ENCODE measurements at regions not wholly inside any gene's neighbourhood (a gene's known extent, or its start where the extent isn't known, plus 50 kb on each side); places are given as distances from the start of the nearest gene placed in this dataset.

DNA sequence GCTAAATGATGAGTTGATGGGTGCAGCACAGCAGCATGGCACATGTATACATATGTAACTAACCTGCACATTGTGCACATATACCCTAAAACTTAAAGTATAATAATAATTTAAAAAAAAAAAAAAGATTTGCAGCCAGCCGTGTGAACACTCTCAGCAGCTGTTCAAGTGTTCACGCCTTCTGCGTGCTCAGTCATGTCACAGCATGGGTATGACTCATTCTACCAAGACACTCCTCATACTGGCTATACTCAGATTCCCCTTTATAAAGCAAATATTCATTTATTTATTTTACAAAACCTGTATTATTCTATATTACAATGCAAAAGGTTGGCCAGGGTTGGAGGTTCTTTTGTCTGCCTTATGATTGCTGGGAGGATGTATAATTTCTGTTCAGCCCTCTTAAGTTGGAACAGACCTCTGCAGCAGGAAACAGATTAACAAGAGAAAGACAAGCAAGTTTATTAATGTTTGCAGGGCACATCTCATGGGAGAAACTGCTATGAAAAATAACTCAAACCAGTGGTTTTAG is 1230.6 kb upstream of the CHAC2 start:
- H3K36me3 Mint-ChIP-seq (ENCODE audit: low read depth) = no peaks in the 10 kb centered on the region; the same call in 1 of the 2 replicates
- H3K4me3 Mint-ChIP-seq = no peak overlapping the region
- no peaks in the 10 kb centered on the region for H3K9me3 Mint-ChIP-seq
- no peak overlapping the region for H3K27ac Mint-ChIP-seq
- no peaks in the 10 kb centered on the region for H3K27me3 Mint-ChIP-seq (ENCODE audit: insufficient read depth)
- DNase-seq = no peak
- TF ChIP-seq, protein P1, sequence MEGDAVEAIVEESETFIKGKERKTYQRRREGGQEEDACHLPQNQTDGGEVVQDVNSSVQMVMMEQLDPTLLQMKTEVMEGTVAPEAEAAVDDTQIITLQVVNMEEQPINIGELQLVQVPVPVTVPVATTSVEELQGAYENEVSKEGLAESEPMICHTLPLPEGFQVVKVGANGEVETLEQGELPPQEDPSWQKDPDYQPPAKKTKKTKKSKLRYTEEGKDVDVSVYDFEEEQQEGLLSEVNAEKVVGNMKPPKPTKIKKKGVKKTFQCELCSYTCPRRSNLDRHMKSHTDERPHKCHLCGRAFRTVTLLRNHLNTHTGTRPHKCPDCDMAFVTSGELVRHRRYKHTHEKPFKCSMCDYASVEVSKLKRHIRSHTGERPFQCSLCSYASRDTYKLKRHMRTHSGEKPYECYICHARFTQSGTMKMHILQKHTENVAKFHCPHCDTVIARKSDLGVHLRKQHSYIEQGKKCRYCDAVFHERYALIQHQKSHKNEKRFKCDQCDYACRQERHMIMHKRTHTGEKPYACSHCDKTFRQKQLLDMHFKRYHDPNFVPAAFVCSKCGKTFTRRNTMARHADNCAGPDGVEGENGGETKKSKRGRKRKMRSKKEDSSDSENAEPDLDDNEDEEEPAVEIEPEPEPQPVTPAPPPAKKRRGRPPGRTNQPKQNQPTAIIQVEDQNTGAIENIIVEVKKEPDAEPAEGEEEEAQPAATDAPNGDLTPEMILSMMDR (IDR thresholded peaks at IDR 0.05) = no peak
- peaks cover 34% of the 10 kb centered on the region for H3K4me1 Mint-ChIP-seq (ENCODE audit: low read depth)

DNA sequence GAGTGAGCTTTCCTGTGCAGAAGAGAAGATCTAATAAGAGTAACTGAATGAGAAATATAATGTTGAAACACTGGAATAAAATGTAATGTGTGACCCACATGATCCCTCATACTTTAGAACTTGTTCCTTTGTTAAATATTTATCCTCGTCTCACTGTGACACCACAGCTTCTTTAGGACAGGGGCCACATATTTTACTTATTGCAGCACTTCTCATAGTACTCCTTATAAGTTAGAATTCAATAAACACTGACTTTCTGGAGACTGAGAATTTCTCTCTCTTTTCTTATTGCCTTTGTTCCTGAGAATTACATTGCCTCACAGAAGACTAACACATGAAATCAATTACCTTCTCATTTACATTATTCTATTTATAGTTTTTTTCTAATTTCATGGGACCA is 1234.6 kb upstream of the CHAC2 start:
- no peak overlapping the region for H3K27ac Mint-ChIP-seq
- H3K4me3 Mint-ChIP-seq = peak overlapping the region; percentile 77; the same call in 1 of the 2 replicates
- H3K4me1 Mint-ChIP-seq (ENCODE audit: low read depth) = peaks cover 20% of the 10 kb centered on the region
- H3K36me3 Mint-ChIP-seq (ENCODE audit: low read depth) = no peaks in the 10 kb centered on the region; the same call in 1 of the 2 replicates
- H3K27me3 Mint-ChIP-seq (ENCODE audit: insufficient read depth) = no peaks in the 10 kb centered on the region
- TF ChIP-seq, protein P1 (IDR thresholded peaks at IDR 0.05) = no peak
- H3K9me3 Mint-ChIP-seq = no peaks in the 10 kb centered on the region; the same call in 1 of the 2 replicates
- DNase-seq = no peak

DNA sequence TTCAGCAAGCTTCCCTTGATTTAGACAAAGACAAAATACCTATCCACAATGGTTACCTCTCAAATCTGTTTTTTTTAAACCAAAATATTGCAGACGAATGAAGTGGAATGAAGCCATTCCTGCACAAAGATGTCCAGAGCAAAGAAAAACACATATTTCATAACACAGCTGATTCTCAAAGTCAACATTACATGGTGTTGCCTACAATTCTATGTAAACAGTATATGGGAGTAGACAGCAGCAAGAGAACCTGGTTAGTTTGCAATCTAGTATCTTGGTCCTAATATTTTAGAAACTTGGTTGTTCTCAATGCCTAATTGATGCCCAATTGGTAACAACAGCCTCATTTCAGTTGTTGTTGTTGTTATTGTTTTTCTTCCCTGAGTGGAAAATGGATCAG is 1240.9 kb upstream of the CHAC2 start:
- Mint-ChIP-seq H3K4me3 (no peak overlapping the region), H3K4me1 (ENCODE audit: low read depth) (peaks cover under 1% of the 10 kb centered on the region; the same call in 1 of the 2 replicates), H3K27ac (no peak overlapping the region), H3K9me3 (peaks cover 5% of the 10 kb centered on the region), H3K36me3 (ENCODE audit: low read depth) (no peaks in the 10 kb centered on the region), H3K27me3 (ENCODE audit: insufficient read depth) (no peaks in the 10 kb centered on the region)
- no peak for DNase-seq
- TF ChIP-seq, protein P1 (IDR thresholded peaks at IDR 0.05) = no peak

DNA sequence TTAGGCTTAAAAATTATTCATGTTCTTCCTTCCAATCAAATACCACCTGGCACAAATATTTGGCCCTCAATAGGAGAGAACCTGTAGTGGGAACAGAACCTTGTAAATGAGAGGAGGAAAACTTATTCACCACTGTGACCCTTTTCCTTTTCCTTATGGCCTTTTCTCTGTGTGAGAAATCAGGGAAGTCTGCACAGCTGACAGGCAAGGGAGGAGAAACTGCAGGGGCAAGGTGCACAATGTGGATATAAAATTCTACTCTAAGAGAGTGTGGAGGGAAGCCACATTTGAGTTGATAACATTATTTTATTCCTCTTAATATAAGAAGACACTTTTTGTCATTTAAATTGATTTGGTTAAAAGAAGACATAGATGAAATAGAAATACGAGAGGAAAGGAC is 1247.0 kb upstream of the CHAC2 start:
- no peaks in the 10 kb centered on the region for H3K27me3 Mint-ChIP-seq (ENCODE audit: insufficient read depth)
- DNase-seq = no peak
- H3K4me1 Mint-ChIP-seq (ENCODE audit: low read depth) = peaks cover 19% of the 10 kb centered on the region
- peaks cover 5% of the 10 kb centered on the region; the same call in 1 of the 2 replicates for H3K9me3 Mint-ChIP-seq
- no peaks in the 10 kb centered on the region for H3K36me3 Mint-ChIP-seq (ENCODE audit: low read depth)
- TF ChIP-seq, protein P1 (IDR thresholded peaks at IDR 0.05) = no peak
- H3K27ac Mint-ChIP-seq = no peak overlapping the region
- H3K4me3 Mint-ChIP-seq = no peak overlapping the region

DNA sequence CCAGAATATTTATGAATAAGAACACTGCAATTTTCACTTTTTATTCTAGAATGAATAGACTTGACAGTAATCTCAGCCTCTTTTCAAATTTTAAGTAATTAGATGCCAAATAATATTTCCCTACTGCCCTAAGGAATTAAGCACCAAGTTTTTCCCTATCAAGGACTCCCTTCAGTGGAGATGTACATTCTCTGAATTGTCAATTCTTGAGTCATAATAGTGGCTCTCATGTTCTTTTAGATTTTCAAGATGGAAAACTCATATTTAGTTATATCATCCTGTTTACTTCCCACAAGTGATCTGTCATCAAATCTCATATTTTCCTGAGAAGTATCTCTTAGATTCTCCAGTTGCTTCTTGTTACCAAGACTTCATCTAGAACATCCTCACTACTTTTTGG is 1248.9 kb upstream of the CHAC2 start:
- no peak for DNase-seq
- H3K4me3 Mint-ChIP-seq = no peak overlapping the region

More for the DNA sequence above, 1248.9 kb upstream of the CHAC2 start:
- Mint-ChIP-seq H3K9me3 (no peaks in the 10 kb centered on the region; the same call in 1 of the 2 replicates), H3K36me3 (ENCODE audit: low read depth) (no peaks in the 10 kb centered on the region), H3K27me3 (ENCODE audit: insufficient read depth) (no peaks in the 10 kb centered on the region), H3K27ac (no peak overlapping the region), H3K4me1 (ENCODE audit: low read depth) (peaks cover 19% of the 10 kb centered on the region)
- TF ChIP-seq, protein P1 (IDR thresholded peaks at IDR 0.05) = no peak

All from HFFc6 (cell line).